22Rv1 (cell line): ENCODE measurements at regions not wholly inside any gene's neighbourhood (a gene's known extent, or its start where the extent isn't known, plus 50 kb on each side); places are given as distances from the start of the nearest gene placed in this dataset.

Source experiments
- CTCF ChIP-seq: fragments of 450-650 bp; IDR thresholded peaks from 2 replicates; pipeline ENCODE4 v1.5.1; 2017; ENCODE audit warnings: mild to moderate bottlenecking
- ZFX ChIP-seq: fragments of 450-650 bp; IDR thresholded peaks from 2 replicates; pipeline ENCODE4 v1.6.1; 2017; ENCODE audit warnings: antibody characterized with exemption, borderline replicate concordance

DNA sequence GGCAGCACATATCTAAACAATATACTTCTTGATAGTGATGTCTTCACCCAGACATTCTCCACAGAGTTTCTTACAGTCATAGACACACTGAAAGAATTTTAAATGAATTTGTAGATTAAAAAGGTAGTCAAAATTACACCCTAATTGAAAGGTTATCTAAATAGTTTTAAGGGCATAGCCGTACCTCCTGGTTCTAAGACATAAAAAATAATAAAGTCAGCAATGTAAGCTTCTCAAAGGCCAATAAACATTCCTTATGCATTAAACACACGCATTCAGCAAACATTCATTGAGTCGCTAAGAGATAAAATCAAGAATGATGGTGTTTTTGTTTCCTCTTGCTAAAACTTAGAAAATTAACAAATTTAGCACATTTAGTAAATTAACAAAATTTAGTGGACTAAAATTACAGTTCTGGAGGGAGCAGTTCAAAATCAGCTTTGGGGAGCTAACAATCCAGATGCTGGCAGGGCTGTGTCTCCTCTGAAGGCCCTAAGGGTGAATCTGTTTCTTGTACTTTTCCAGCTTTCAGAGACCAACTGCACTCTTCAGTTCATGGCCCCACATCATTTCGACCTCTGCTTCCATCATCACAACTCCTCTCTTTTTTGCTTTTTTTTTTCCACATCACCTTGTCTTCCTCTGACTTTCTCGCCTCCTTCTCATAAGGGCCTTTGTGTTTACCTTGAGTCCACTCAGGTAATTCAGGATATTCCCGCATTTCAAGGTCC is 516.5 kb downstream of the DNAH5 start:
- TF ChIP-seq CTCF (no peak), ZFX (no peak)
